ENCODE measurements at regions not wholly inside any gene's neighbourhood (a gene's known extent, or its start where the extent isn't known, plus 50 kb on each side); places are given as distances from the start of the nearest gene placed in this dataset.

DNA sequence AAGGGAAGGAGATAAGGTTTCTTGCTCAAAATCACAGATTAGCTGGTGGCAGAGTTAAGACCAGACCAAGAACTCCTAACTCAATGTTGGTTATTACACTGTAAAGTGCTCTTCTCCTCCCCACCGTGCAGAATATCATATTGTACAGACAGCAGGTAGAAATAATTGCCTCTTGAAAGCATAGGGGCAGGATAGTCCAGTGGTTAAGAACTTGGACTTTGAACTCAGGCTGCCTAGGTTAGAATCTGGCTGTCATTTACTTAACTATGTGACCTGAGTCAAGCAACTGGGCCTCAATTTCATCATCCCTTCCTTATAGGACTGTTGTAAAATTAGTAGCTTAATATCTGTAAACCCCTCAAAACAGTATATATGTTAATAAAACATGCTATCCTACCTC, 114.9 kb upstream of the HIVEP3 start:
- DNase-seq: no peak

DNA sequence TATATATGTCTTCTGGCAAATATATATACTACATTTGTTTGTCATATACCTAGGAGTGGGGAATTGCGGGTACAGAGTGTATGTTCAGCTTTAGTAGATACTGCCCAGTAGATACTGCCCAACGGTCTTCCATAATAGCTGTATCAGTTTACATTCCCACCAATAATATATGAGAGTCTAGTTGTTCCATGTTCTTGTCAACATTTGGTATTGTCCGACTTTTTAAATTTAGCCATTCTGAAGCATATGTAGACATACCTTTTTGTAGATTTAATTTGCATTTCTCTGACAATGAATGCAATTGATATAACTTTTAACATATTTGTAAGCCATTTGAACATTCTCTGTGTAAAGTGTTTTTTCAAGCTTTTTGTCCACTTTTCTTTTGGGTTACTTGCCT, 99.0 kb upstream of the HIVEP3 start:
- no peak for DNase-seq

DNA sequence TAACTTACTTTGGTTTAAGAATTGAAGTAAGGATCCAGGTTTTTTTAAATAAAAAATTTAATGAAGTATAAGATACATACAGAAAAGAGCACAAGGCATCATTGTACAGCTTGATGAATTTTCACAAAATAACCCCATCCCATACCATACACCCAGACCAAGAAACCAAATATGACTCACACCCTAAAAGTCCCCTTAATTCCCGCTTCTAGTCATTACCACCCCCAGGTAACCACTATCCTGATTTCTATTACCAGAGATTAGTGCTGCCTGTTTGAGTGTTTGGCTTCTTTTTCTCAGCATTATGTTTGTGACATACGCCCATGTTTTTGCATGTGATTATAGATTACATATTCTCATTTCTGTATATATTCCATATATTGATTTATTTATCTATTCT, 98.5 kb upstream of the HIVEP3 start:
- peak; percentile 18 to 52 (median 33) for DNase-seq

DNA sequence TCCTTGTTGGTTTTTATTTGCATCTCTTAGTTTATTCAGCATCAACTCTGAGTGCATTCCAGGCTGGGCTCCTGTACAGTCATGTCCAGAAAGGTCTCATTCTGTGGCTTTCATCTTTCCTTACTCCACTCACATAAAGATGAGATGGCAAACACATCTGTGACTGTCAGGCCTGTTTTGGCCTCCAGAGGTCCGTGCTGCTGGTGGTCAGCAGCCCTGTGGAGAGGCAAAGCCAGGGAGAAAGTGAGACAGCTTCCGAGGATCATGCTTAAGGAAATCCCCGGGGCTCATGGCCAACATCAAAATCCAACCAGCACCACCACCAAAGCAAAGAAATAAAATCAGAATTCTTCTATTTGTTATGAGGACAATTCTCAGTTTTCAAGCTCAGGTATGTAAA, 96.1 kb upstream of the HIVEP3 start:
- DNase-seq: no peak

DNA sequence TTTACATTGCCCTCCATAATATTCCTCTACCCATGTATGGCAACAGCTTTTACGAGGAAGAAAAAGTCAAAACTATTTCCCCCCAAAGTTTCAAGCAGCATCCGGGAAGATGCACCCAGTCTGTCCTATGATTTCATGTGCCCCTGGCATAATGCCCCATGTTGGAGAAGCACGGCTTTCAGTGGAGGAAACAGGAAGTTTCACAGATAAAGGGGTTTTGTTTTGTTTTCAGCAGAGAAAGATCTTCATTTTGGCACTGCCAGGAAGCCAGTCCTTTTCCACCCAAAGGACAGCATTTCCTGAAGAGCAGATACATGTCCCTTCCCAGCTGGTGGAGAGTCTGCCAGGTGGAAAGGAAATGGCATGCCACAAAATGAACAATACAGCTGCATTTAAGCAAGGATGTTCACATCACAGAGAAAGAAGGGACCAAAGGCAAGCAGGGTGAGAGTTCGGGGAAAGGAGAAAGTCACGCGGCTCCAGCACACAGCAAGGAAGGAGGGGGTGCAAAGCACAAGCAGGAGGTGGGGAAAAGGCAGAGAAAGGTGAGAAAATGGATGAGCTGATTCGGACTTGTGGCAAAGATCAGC, 95.3 kb upstream of the HIVEP3 start:
- peak; percentile 14 to 38 (median 31) for DNase-seq

DNA sequence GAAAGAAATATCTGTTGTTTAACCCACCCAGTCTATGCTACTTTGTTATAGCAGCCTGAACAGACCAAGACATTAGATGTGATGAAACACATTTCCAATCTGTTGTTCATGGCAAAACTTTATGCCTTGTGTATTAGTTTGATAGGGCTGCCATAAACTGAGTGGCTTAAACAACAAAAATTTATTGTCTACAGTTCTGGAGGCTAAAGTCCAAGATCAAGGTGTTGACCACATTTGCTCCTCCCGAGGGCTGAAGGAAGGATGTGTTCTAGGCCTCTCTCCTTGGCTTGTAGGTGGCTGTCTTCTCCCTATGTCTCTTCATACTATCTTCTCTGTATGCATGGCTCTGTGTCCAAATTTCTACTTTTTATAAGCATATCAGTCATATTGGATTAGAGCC, 94.1 kb upstream of the HIVEP3 start:
- no peak for DNase-seq

DNA sequence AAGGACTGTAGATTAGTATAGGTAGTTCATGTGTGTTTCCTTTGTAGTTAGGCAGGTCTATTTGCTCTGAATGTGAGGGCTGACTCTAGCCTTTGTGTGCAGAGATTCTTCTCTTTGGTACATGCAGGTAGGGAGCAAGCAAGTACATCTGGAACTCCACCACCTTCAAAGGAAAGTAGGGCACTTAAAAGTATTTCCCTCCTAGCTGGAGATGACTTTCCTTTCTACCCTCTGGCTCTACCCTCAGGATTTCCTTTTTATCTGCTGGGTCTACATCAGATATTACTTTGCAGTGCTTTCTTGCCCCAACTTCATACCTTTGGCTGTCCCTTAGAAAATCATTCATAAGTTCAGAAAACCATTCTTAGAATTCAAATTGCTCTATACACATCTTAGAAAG, 91.7 kb upstream of the HIVEP3 start:
- DNase-seq: no peak

DNA sequence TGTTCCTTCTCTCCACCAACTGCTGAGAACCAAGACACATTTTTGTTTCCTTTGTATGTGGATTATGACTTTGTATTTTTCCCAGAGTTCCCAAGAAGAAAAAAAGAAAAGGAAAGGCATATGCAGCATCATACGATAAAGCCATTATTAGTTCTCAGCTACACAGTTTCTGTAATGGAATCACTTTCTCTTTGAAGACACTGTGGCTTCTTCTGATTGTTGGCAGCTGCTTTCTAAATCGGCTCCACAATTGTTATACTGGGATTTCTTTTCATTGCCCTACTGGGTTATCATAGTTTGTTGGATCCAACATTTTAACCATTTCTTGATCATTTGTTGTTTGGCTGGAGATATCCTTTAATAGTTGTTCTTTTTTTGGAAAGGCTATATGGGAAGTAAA, 89.5 kb upstream of the HIVEP3 start:
- DNase-seq: no peak

DNA sequence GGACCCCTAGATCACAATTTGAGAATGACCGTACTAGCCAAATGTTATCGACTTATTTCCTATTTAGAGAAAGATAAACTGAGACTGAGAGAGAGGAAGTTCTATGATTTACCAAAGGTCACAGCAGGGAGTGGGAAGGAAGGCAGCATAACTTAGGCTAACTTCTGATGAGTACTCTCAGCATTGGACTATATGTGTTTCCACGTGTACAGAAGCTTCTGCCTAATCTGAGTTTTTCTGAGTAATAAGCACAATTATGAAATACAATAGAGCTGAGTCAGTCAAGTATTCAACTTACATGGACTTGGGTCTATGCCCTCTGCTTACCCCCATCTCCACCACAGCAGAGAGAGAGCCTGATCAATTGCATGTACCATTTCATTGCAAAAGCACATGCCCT, 88.1 kb upstream of the HIVEP3 start:
- DNase-seq: peak; percentile 29 to 69 (median 62)

DNA sequence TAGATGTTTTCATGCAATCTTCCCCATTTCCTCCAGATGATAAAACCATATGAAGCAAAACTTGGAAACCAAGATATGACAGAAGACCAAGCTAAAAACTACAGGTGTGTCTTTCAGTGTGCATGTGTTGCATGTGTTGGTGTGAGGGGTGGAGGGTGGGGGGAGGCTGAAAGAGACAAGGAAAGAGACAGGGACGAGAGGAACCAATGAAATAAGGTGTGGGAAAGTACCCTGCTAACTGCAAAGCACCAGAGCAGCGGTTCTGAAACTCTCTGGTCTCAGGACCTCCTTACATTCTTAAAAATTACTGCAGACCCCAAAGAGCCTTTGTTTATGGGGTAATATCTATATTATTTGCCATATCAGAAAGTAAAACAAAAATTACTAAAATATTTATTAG, 87.4 kb upstream of the HIVEP3 start:
- no peak for DNase-seq

DNA sequence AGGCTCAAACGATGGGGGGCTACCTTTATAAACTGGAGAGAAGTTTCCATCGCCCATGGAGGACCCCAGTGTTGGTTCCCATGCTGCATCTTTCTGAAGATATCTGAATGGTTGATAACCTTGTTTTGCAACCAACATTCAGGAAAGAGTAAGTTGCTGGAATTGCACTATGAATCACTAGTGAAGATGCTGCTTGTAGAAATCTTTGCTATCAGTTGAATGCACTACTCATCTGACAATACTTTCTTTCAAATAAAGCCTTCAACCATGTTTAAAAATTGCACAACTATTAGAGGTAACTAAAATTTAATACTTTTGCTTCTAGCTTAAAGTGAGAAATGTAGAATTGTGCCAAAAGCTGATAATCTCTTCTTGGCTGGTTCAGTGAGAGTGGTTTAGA, 86.8 kb upstream of the HIVEP3 start:
- no peak for DNase-seq

DNA sequence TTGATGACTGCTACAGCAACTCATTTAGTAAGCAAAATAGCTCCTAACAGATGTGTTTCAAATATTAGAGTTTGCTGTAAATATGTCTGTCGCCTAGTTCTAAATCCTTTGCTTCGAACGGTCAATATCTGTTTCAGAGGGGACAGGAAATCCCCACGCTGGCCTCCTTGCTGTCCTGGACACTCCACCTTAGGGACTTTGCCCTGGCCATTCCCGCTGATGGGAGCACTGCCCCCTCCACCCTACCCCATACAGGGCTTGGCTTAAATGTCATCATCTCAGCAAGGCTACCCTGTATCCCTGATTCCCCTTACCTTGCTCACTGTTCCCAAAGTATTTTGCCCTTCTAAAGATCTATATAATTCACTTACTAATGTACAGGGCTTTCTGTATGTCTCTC, 86.1 kb upstream of the HIVEP3 start:
- DNase-seq: no peak

DNA sequence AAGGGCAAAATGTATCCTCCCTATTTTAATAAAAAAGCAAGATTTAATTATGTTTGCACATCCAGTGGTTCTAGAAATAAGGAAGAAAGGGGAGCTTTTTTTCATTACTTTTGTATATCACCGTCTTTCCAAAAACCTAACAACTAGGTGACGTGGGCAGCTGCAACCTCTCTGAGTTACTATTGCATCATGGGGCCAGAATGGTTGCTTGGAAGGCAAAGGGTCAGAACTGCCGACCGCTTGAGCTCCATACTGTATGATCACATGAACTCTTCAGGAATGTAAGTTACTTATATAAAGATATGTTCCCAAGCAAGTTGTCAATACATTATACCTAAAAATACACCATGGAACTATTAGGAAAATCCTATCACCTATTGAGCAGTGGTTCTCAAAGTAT, 85.6 kb upstream of the HIVEP3 start:
- no peak for DNase-seq

DNA sequence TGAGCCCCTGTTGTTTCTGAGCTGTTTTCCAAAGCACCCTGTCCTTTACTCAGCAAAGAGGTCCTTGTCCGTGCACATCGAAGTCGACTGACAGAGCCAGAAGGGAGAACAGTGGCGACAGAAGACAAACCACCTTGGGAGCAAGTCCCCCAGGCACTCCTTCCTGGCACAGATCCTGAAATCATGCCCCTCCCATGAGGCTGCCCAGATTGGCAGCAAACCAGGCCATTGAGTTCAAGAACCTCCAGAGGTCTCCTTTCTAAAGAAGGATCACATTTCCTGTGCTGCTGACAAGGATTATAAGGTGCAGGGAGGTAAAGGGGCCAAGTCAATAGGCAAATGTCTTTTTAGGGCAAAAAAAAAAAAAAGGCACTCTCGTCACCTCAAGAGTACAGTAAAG, 84.7 kb upstream of the HIVEP3 start:
- DNase-seq: no peak

DNA sequence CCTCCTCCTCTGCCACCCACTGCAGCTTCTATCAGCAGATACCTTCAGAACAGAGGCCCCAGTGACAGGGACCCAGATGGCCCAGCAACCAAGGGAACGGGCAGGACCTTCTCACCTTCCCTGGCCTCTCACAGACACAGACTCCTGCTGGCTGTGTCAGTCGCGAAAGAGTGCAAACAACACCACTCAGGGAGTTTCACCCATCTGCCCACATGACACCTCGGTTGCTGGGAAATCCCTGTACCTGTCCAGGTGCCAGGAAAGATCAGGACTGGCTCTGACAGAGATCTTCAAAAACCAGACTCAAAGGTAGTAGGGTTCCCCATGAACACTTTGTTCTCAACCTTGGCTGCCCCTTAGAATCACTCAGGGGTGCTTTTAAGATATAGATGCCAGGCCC, 83.5 kb upstream of the HIVEP3 start:
- DNase-seq: no peak

DNA sequence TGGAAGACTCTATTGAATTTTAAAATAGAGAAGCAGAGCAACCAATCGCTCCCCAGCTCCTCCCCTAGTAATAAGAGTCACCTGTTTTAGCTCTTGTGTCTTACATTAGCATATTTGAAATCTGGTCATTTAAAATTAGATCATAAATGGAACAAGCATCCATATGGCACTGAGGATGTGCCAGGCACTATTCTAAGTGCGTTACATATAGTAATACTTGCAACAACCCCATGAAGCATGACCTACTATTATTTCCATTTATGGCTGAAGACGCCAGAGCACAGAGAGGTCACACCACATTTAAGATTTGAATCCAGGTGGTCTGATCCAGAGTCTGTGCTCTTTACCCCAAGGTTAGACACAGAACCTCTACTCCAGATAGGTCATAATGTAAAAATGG, 82.0 kb upstream of the HIVEP3 start:
- no peak for DNase-seq

DNA sequence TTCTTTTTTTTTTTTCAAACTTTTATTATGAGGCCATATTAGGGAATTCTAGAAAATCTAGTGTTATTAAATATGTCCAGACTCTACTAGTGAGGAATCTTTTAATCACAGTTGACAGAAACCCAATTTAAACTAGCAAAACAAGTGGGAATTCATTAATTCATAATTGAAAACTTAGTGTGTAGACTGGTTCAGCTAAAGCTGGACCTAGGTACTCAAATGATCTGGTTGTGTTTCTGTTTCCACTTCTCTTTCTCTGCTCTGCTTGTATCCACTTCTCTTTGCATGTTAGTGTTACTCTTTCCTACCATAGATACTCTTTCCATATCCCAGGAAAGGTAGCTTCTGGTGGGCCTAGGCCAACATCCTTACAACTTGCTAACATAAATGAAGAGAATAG, 81.2 kb upstream of the HIVEP3 start:
- no peak for DNase-seq

DNA sequence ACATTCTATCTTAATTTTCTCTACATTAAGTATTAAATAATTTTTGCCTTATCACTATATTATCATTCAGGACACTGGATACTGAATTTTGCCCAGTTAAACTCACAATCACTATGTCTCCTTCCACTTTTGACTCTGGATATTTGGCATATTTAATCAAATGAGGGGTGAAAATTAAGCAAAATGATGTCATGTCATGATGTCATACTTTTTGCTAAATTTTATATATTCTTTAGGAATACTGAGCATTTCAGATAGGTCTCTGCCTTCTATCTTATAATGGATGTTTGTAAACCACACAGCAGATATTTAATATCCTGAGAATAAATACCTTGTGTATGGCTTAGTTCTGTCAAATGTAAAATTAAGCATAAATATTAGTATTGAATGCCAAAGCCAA, 79.5 kb upstream of the HIVEP3 start:
- no peak for DNase-seq

DNA sequence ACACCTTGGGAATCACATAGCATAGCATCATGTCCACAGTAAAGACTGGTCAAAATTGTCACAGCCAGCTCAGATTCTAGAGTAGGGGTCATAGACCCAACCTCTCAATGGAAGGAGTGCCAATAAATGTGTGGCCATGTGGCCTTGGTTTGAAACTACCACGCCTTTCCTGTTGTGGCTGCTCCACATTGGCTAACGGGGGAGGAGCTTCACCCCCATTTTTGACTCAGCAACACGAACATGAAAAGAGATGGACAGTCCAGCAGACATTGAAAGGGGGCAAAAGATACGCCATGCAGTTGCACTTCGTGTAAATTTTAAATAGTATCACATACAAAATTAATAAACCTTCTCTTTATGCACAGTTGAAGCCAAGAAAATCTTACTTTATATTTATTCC, 78.4 kb upstream of the HIVEP3 start:
- no peak for DNase-seq

DNA sequence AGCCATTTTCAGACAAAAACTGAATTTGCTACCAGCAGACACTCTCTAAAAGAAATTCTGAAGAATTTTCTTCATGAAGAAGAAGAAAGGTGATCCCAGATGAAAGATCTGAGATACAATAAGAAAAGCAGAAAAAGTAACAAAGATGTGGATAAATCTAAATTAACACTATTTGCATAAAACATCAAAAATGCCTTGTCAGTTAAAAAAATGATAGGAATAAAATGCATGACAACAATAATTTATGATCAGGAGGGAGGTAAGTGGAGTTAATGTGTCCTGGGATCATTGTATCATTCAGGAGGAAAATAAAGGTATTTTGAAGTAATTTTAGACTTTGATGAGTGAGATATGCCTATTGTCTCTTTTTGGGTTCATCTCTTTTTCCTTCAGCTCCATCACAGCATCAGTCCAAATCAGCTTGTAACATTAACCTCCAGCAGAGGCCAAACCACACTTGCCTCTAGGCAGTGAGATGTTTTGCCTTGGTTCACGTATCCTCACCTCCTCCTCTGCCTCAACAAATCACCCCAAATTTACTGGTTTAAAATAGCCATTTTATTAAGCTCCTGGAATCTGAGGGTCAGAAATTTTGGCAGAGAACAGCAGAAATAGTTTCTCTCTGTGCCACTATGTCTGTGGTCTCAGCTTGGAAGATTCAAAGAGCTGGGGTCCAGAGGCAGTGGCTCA, 76.9 kb upstream of the HIVEP3 start:
- no peak for DNase-seq

DNA sequence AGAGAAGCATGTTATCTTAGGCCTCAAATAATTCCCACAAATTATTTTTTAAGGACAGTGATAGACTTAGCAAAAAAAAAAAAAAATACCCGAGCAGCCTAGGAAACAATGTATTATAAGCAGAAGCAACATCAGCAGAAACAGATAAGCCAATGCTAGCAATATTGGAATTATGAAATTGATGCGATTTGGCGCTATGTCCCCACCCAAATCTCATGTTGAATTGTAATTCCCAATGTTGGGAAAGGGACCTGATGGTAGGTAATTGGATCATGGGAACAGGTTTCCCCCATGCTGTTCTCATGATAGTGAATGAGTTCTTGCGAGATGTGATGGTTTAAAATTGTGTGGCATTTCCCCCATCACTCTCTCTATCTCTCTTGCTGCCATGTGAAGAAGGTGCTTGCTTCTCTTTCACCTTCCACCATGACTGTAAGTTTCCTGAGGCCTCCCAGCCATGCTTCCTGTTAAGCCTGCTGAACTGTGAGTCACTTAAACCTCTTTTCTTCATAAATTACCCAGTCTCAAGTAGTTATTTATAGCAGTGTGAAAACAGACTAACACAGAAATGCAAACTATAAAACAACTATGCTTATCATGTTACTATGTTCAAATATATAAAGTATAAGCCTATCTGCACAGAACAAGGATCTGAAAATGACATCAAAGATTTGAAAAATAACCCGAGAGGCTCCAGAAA, 75.6 kb upstream of the HIVEP3 start:
- no peak for DNase-seq

DNA sequence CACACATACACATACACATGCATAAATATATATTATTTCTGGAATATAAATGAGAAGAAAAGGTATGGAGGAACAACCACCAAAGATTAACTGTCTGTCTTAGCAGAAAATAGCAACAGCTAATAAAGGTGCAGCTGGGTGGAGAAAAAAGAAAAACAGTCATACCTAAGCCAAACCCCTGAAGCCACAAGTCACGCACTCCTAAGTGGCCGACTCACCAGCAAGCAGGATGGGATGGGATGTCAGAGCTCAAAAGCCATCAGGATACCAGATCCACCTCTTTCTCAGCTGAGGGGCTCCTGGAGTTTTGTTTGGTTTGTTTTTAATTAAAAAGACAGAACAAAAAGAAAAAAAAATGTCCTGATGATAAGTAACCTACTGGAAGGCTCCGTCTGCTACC, 64.7 kb upstream of the HIVEP3 start:
- no peak for DNase-seq

DNA sequence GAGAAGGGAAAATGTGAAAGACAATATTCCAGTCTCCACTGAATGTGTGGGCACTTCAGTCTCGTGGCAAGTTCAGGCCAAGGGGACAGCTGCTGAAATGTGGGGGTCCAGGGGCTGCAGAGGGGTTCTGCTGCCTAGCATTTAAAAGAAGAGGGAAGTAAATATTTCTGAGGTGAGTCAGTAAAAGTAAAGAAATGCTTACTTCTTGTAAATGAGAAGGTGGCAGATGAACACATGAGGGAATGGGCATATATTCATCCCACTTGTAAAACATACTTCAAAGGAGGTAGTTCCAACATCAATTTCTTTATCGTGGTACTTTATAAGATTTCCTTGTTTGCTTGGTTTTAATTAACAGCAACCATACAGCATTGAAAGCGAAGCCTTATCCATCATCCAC, 63.1 kb upstream of the HIVEP3 start:
- no peak for DNase-seq

DNA sequence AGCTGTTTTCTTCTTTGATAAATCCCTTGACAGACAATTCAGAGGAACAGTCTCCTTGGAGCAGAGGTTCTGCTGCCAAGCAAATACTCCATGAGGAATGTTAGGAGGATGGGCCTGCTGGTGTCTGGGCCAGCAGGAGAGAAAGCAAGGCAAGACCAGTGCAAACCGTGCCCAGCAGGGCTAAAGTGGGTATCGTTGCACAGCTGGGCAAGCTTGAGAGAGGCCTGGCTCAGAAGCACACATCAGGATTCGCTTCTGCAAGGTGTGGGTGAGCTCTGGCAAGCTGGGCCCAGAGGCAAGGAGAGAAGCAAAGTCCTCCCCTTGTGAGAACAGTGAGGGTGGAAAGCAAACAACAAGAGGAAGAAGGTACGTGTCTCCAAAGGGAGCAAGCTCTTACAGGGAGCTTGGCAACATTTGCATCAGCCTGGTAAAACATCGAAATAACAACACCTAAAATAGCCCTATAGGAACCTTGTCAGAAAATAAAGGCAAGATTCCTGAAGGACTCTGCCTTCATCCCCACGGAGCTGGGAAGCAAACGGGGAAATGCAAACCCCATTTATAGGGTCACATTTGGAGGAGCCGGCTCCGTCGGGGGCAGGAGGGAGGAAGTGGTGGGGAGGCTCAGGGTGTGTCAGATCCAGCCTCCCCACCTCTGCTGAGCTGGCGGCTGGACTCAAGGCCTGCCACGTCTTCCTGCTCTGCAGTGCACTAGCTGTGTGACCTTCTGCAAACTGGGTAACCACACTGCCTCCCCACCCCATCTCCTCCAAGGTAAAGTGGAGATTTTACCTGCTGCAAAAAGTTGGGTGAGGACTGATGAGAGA, 62.3 kb upstream of the HIVEP3 start:
- DNase-seq: peak in 2 of 3 donors; percentile 10

All from suppressor macrophage treated with lipopolysaccharide for 1 hour (primary cell).